ENCODE measurements at regions not wholly inside any gene's neighbourhood (a gene's known extent, or its start where the extent isn't known, plus 50 kb on each side); places are given as distances from the start of the nearest gene placed in this dataset.

DNA sequence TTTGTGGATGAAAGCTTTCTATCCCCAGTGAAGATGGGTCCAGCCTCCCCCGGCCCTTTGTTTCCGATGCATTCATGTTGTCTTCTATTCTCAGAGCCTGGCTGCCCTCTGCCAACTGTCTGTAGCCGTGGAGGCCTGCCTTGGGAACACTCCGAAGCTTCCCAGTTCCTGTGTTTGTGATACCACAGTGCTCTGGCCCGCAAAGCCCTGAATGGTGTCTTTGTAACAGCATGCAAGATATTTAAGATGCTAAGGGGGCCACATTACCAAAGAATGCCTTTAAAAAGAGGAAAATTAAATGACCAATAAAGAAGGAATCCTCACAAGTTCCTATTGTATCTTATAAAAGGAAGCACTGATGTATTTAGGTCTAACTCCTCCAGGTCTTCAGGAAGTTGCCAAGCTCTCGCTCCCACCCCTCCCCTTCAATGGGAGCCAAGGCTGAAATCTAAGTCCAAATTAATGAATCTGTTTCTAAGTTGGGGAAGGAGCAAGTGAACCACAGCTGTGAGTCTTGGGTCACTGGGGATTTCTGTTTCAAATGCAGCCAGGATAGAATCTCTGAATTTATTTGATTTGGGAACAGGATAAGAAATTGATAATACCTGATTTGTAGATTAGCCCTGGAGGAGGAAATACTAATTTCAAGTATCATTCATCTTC lies 596.1 kb downstream of the QKI start:
- no peaks in the 10 kb centered on the region for H3K36me3 ChIP-seq (replicated peaks; ENCODE audit: insufficient read depth, low read depth)
- no peaks in the 10 kb centered on the region for H3K9me3 ChIP-seq (ENCODE audit: low read depth)
- no peak overlapping the region for H3K4me2 ChIP-seq
- H3K79me2 ChIP-seq, result no peaks in the 10 kb centered on the region
- no peak overlapping the region for H3K4me3 ChIP-seq
- 84% methylated on average over 6 of the region's 6 CpGs for WGBS (ENCODE audit: low lambda C conversion rate, missing lambda C conversion rate)
- no peak overlapping the region for H3K27ac ChIP-seq
- H3K9me2 ChIP-seq (replicated peaks; ENCODE audit: insufficient read depth), result no peaks in the 10 kb centered on the region
- no peaks in the 10 kb centered on the region for H4K20me1 ChIP-seq (ENCODE audit: insufficient read depth, poor library complexity, severe bottlenecking)
- no peaks in the 10 kb centered on the region for H3K27me3 ChIP-seq
- TF ChIP-seq EZH2 (IDR thresholded peaks at IDR 0.05; ENCODE audit: borderline replicate concordance) (no peak), EZH2phosphoT487 (IDR thresholded peaks at IDR 0.05; ENCODE audit: low read depth, severe bottlenecking, unreplicated experiment) (no peak)
- TF ChIP-seq, protein P1, sequence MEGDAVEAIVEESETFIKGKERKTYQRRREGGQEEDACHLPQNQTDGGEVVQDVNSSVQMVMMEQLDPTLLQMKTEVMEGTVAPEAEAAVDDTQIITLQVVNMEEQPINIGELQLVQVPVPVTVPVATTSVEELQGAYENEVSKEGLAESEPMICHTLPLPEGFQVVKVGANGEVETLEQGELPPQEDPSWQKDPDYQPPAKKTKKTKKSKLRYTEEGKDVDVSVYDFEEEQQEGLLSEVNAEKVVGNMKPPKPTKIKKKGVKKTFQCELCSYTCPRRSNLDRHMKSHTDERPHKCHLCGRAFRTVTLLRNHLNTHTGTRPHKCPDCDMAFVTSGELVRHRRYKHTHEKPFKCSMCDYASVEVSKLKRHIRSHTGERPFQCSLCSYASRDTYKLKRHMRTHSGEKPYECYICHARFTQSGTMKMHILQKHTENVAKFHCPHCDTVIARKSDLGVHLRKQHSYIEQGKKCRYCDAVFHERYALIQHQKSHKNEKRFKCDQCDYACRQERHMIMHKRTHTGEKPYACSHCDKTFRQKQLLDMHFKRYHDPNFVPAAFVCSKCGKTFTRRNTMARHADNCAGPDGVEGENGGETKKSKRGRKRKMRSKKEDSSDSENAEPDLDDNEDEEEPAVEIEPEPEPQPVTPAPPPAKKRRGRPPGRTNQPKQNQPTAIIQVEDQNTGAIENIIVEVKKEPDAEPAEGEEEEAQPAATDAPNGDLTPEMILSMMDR (IDR thresholded peaks at IDR 0.05; ENCODE audit: poor library complexity), result no peak
- H3K4me1 ChIP-seq (ENCODE audit: insufficient read depth), result no peaks in the 10 kb centered on the region
- no peak for DNase-seq (ENCODE audit: low spot score)
- H2AFZ ChIP-seq, result no peak overlapping the region

- H2AFZ ChIP-seq, result no peak overlapping the region
- H3K79me2 ChIP-seq, result no peaks in the 10 kb centered on the region
- H3K4me2 ChIP-seq, result no peak overlapping the region
- no peaks in the 10 kb centered on the region for H3K9me2 ChIP-seq (replicated peaks; ENCODE audit: insufficient read depth)
- H3K4me3 ChIP-seq, result no peak overlapping the region
- H3K27ac ChIP-seq, result no peak overlapping the region
- H3K36me3 ChIP-seq (replicated peaks; ENCODE audit: insufficient read depth, low read depth), result no peaks in the 10 kb centered on the region
- H3K27me3 ChIP-seq, result no peaks in the 10 kb centered on the region
- no peaks in the 10 kb centered on the region for H4K20me1 ChIP-seq (ENCODE audit: insufficient read depth, poor library complexity, severe bottlenecking)
- DNase-seq (ENCODE audit: low spot score), result no peak
- TF ChIP-seq EZH2phosphoT487 (IDR thresholded peaks at IDR 0.05; ENCODE audit: low read depth, severe bottlenecking, unreplicated experiment) (no peak), EZH2 (IDR thresholded peaks at IDR 0.05; ENCODE audit: borderline replicate concordance) (no peak)
- TF ChIP-seq, protein P1 (IDR thresholded peaks at IDR 0.05; ENCODE audit: poor library complexity), result no peak
- no peaks in the 10 kb centered on the region for H3K4me1 ChIP-seq (ENCODE audit: insufficient read depth)
- H3K9me3 ChIP-seq (ENCODE audit: low read depth), result no peaks in the 10 kb centered on the region
- WGBS (ENCODE audit: low lambda C conversion rate, missing lambda C conversion rate), result 64% methylated on average over 4 of the region's 4 CpGs
These were observed 594.4 kb downstream of the QKI start for GRCh38 chr6:164008902-164009301.

DNA sequence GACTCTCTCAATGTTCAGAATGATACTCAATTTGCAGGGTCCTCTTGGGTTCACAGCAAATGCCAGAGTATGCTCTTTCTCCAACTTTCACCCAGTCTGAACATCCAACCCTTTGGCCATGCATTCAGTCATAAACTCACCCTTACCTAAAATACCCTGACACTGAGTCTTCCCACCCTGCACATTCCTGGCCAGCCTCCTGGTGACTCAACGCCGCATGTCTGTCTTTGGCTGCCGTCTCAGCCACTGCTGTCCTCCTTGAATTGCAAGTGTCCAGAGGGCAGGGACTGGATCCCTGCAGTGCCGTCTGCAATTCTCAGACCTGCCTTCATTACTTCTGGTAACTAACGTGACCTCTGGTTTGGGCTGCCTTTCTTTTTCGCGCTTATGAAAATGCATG lies 593.4 kb downstream of the QKI start:
- Histone ChIP-seq H4K20me1 (ENCODE audit: insufficient read depth, poor library complexity, severe bottlenecking) (no peaks in the 10 kb centered on the region), H3K79me2 (no peaks in the 10 kb centered on the region), H3K4me1 (ENCODE audit: insufficient read depth) (no peaks in the 10 kb centered on the region), H3K9me3 (ENCODE audit: low read depth) (no peaks in the 10 kb centered on the region), H3K4me2 (no peak overlapping the region), H3K4me3 (no peak overlapping the region), H3K27ac (no peak overlapping the region), H3K9me2 (replicated peaks; ENCODE audit: insufficient read depth) (no peaks in the 10 kb centered on the region), H3K36me3 (replicated peaks; ENCODE audit: insufficient read depth, low read depth) (no peaks in the 10 kb centered on the region), H3K27me3 (no peaks in the 10 kb centered on the region), H2AFZ (no peak overlapping the region)
- DNase-seq (ENCODE audit: low spot score), result no peak
- TF ChIP-seq EZH2phosphoT487 (IDR thresholded peaks at IDR 0.05; ENCODE audit: low read depth, severe bottlenecking, unreplicated experiment) (no peak), EZH2 (IDR thresholded peaks at IDR 0.05; ENCODE audit: borderline replicate concordance) (no peak)
- WGBS (ENCODE audit: low lambda C conversion rate, missing lambda C conversion rate), result 78% methylated on average over 7 of the region's 7 CpGs

DNA sequence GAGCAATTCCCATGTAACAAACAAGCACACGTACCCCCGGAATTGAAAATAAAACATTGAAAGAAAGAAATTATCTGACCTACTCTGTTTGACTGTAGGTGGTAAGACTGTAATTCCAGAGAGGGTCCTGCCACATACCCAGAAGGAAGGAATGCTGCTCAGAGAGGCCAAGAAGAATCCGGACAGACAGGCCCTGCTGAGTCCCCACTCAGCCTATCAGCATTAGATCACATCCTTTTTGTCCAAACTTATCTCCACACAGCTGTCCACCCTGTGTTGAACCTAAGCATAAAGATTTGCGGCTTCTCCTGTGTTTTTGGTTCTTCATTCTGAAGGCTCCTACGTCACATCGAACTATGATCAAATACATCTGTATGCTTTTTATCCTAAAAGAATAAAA lies 591.9 kb downstream of the QKI start:
- H2AFZ ChIP-seq, result no peak overlapping the region

More for the DNA sequence above, 591.9 kb downstream of the QKI start:
- no peak for DNase-seq (ENCODE audit: low spot score)
- H3K79me2 ChIP-seq, result no peaks in the 10 kb centered on the region
- TF ChIP-seq EZH2phosphoT487 (IDR thresholded peaks at IDR 0.05; ENCODE audit: low read depth, severe bottlenecking, unreplicated experiment), result no peak
- no peak for TF ChIP-seq EZH2 (IDR thresholded peaks at IDR 0.05; ENCODE audit: borderline replicate concordance)
- TF ChIP-seq, protein P1 (IDR thresholded peaks at IDR 0.05; ENCODE audit: poor library complexity), result no peak
- no peaks in the 10 kb centered on the region for H3K4me1 ChIP-seq (ENCODE audit: insufficient read depth)
- H3K4me2 ChIP-seq, result no peak overlapping the region
- H3K27me3 ChIP-seq, result no peaks in the 10 kb centered on the region
- H3K9me3 ChIP-seq (ENCODE audit: low read depth), result no peaks in the 10 kb centered on the region
- no peaks in the 10 kb centered on the region for H4K20me1 ChIP-seq (ENCODE audit: insufficient read depth, poor library complexity, severe bottlenecking)
- H3K36me3 ChIP-seq (replicated peaks; ENCODE audit: insufficient read depth, low read depth), result no peaks in the 10 kb centered on the region
- 78% methylated on average over 6 of the region's 6 CpGs for WGBS (ENCODE audit: low lambda C conversion rate, missing lambda C conversion rate)
- no peak overlapping the region for H3K4me3 ChIP-seq
- no peak overlapping the region for H3K27ac ChIP-seq
- H3K9me2 ChIP-seq (replicated peaks; ENCODE audit: insufficient read depth), result no peaks in the 10 kb centered on the region
